GM18909 (cell line): ENCODE measurements at regions not wholly inside any gene's neighbourhood (a gene's known extent, or its start where the extent isn't known, plus 50 kb on each side); places are given as distances from the start of the nearest gene placed in this dataset.

ENCODE experiments used
- ATAC-seq: cut with Tn5 transposase; IDR thresholded peaks from one replicate; pipeline ENCODE4 v1.9.1; 2021; ENCODE audit warnings: mild to moderate bottlenecking; ENCODE audit not compliant: unreplicated experiment, poor library complexity

GRCh38 chr20:6942266-6942665 is 174.8 kb downstream of the BMP2 start:
- ATAC-seq = no peak

DNA sequence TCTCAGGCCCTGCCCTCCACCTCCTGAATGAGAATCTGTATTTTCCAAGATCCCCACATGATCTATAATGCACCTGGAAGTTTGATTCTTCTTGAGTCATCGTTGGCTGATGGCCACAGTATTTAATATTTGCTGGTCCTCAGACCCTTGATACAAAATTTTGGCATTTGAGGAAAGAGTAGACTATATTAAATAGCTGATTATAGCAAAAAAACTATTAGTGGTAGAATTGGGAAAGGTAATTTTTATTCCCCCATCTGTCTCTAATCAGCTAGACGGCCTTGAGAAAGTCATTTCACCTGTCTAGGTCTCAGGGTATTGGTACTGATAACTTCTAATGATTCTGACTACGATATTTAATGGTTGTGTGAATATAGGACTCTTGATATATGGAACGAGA is 176.8 kb downstream of the BMP2 start:
- ATAC-seq = no peak

DNA sequence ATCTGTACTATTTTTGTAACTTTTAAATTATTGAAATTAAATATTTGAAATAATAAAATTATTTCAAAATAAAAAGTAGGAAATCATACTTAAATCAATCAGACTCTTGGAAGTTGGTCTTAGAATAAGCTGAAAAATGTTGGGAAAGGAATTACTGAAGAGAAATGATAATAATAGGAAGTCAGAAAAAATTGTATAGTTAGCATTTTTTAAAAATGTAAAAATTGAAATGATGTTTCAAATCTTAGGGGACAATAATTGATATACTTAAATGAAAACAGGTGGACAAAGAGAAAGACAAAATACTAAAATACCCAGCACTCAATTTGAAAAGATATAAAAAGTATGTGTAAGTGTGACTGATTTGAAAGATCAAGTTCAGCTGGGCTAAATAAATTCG is 186.1 kb downstream of the BMP2 start:
- no peak for ATAC-seq

DNA sequence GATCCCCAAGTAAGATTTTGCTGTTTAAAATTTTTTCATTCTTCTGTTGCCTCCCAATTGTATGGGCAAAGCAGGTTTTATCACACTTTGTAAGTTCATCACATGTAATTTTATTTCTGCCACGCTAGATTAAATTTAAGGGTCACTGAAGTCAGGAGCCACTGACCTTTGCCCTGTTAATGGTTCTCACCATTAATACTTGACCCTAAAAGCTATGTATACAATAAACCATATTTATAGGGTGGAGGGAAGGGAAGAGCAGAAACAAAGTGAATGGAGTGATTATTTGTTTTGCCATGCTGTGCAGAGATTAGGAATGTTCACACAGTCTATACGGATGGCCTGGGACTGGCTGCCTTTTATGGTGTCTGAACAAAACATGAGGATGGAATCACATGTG is 186.7 kb downstream of the BMP2 start:
- no peak for ATAC-seq

- no peak for ATAC-seq
Observed at GRCh38 chr20:6956056-6956455, 188.6 kb downstream of the BMP2 start.

GRCh38 chr20:6956574-6956973 is 189.1 kb downstream of the BMP2 start:
- ATAC-seq = no peak

GRCh38 chr20:6959900-6960312 is 192.4 kb downstream of the BMP2 start:
- ATAC-seq = no peak

GRCh38 chr20:6966721-6967120 is 199.2 kb downstream of the BMP2 start:
- ATAC-seq = no peak

GRCh38 chr20:6974838-6975237 is 207.4 kb downstream of the BMP2 start:
- no peak for ATAC-seq

GRCh38 chr20:6975311-6975710 is 207.8 kb downstream of the BMP2 start:
- no peak for ATAC-seq

GRCh38 chr20:6976106-6976900 is 208.8 kb downstream of the BMP2 start:
- ATAC-seq = no peak

DNA sequence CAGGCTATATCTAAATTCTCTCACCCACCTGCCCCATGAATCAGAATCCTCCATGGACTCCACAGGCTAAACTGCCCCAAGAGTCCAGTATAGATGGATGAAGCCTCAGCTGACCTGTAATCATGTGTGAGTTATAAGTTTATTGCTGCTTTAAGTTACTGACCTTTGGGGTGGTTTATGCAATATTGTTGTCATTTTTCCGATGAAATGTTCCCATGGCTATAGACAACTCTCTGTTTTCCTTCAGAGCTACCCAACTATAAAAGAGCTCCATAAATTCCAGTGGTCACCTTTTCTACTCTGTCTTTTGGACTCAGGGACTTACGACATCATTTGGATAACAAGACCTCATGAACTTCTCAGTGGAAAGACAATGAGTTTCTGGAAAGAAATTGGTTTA is 212.1 kb downstream of the BMP2 start:
- ATAC-seq = no peak

- no peak for ATAC-seq
Observed at GRCh38 chr20:6993011-6993410, 225.5 kb downstream of the BMP2 start.

GRCh38 chr20:6993511-6993910 is 226.0 kb downstream of the BMP2 start:
- no peak for ATAC-seq

- ATAC-seq = no peak
Observed at GRCh38 chr20:6994452-6994851, 227.0 kb downstream of the BMP2 start.

DNA sequence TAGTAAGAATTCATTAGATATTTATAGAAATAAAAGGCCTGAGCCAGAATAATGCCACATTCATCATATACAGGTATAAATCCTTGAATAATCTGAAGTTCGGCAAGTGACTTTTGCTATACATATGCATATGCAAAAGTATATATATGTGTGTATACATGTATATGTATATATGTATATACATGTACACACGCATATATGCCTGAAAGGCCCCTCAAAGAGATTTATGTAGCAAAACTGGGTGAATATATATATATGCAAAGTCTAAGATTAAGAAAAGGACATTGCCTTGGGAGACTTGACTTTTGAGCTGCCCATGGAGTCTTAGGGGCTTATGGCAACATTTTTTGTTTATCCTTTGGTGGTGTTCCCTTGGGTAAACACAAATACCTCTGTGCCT is 231.4 kb downstream of the BMP2 start:
- no peak for ATAC-seq

DNA sequence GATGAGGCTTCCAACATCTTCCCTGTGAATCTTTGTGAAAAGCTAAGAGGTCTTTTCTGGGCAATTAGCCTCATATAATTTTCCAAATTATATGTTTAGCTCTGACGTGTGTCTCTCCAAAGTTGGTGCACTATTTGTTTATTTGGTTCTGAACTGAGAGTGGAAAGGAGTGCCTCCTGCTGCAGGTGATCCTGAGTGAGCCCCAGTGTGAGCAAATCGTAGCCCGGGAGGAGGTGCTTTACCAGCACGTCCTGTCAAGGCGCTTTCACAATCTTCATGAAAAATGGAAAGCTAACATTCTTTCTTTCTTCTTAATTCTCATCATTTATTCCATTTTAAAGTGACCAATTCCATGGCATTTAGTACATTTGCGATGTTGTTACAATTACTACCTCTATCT is 231.9 kb downstream of the BMP2 start:
- ATAC-seq = no peak

DNA sequence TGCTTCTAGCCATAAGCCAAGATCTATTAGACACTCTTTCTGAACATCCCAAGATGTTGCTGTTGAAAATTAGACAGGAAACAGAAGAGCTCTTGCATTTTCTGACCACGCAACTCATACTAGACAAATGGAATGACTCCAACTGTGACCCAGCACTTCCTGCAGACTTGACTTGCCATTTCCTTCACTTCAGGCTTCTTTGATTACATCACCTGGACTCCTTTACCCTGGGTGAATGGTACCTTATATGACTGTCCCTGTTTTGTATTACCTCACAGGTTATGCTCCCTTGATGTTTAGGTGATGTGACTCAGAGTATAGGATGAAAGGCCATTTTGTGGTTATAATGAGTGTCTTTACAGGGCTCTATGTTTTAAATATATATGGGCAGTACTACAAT is 236.1 kb downstream of the BMP2 start:
- ATAC-seq = no peak

GRCh38 chr20:7004801-7005200 is 237.3 kb downstream of the BMP2 start:
- no peak for ATAC-seq

DNA sequence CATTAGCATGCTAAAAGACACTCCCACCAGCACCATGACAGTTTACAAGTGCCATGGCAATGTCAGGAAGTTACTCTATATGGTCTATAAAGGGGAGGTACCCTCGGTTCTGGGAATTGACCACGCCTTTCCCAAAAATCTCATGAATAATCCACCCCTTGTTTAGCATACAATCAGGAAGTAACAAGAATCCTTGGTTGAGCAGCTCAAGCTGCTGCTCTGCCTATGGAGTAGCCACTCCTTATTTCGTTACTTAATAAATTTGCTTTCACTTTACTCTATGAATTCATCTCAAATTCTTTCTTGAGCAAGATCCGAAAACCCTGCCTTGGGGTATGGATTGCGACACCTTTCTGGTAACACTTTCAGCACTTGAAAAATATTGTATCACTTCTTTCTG is 243.0 kb downstream of the BMP2 start:
- ATAC-seq = no peak

GRCh38 chr20:7015257-7015656 is 247.8 kb downstream of the BMP2 start:
- ATAC-seq = no peak

GRCh38 chr20:7022597-7022996 is 255.1 kb downstream of the BMP2 start:
- ATAC-seq = no peak

GRCh38 chr20:7025635-7026034 is 258.1 kb downstream of the BMP2 start:
- ATAC-seq = no peak
